Stimulated activated CD8-positive, alpha-beta memory T cell treated with anti-CD3 and anti-CD28 coated beads, Interleukin-15, amount 100 ng/mL, for 4 hours (primary cell): ENCODE measurements at regions not wholly inside any gene's neighbourhood (a gene's known extent, or its start where the extent isn't known, plus 50 kb on each side); places are given as distances from the start of the nearest gene placed in this dataset.

ENCODE experiments used
- DNase-seq, 2 donors: peaks; one replicate each; pipeline ENCODE4 v3.0.0-alpha.2; 2020; ENCODE audit warnings: low read depth in 2 of 2

- no peak for DNase-seq
These were observed 1179.8 kb downstream of the BRD1 start for GRCh38 chr22:48647606-48648515.

GRCh38 chr22:48647051-48647450, 1180.6 kb downstream of the BRD1 start:
- DNase-seq, result no peak

GRCh38 chr22:48646216-48646925, 1181.3 kb downstream of the BRD1 start:
- DNase-seq, result no peak

GRCh38 chr22:48645766-48646165, 1181.9 kb downstream of the BRD1 start:
- DNase-seq, result no peak

GRCh38 chr22:48644997-48645396, 1182.7 kb downstream of the BRD1 start:
- no peak for DNase-seq

- DNase-seq, result no peak
These were observed 1183.6 kb downstream of the BRD1 start for GRCh38 chr22:48644108-48644507.

GRCh38 chr22:48643066-48643731, 1184.5 kb downstream of the BRD1 start:
- DNase-seq, result no peak

- DNase-seq, result no peak
These were observed 1185.1 kb downstream of the BRD1 start for GRCh38 chr22:48642550-48642949.

GRCh38 chr22:48641906-48642475, 1185.7 kb downstream of the BRD1 start:
- no peak for DNase-seq

- no peak for DNase-seq
These were observed 1186.5 kb downstream of the BRD1 start for GRCh38 chr22:48640890-48641841.

- no peak for DNase-seq
These were observed 1187.6 kb downstream of the BRD1 start for GRCh38 chr22:48639896-48640748.

- no peak for DNase-seq
These were observed 1188.5 kb downstream of the BRD1 start for GRCh38 chr22:48639021-48639795.

- no peak for DNase-seq
These were observed 1190.4 kb downstream of the BRD1 start for GRCh38 chr22:48637231-48637630.

GRCh38 chr22:48636746-48637145, 1190.9 kb downstream of the BRD1 start:
- no peak for DNase-seq

GRCh38 chr22:48635816-48636215, 1191.9 kb downstream of the BRD1 start:
- DNase-seq, result no peak

GRCh38 chr22:48635031-48635430, 1192.6 kb downstream of the BRD1 start:
- no peak for DNase-seq

GRCh38 chr22:48633996-48634836, 1193.5 kb downstream of the BRD1 start:
- no peak for DNase-seq

- DNase-seq, result no peak
These were observed 1194.9 kb downstream of the BRD1 start for GRCh38 chr22:48632646-48633246.
